IPS-18a (cell line): ENCODE measurements at regions not wholly inside any gene's neighbourhood (a gene's known extent, or its start where the extent isn't known, plus 50 kb on each side); places are given as distances from the start of the nearest gene placed in this dataset.

Source experiments
- H3K27ac ChIP-seq: one replicate; pipeline ENCODE4 v1.5.1; 2013; ENCODE audit warnings: low read length
- H3K27me3 ChIP-seq: one replicate; pipeline ENCODE4 v1.6.1; 2013; ENCODE audit warnings: mild to moderate bottlenecking, low read length; ENCODE audit not compliant: control insufficient read depth, insufficient read depth
- H3K36me3 ChIP-seq: one replicate; pipeline ENCODE4 v1.6.1; 2013; ENCODE audit warnings: low read depth, low read length; ENCODE audit not compliant: control insufficient read depth
- H3K4me1 ChIP-seq: one replicate; pipeline ENCODE4 v1.6.1; 2013; ENCODE audit warnings: low read depth, low read length; ENCODE audit not compliant: control insufficient read depth
- H3K4me3 ChIP-seq: one replicate; pipeline ENCODE4 v1.5.1; 2013; ENCODE audit warnings: low read length
- H3K9ac ChIP-seq: one replicate; pipeline ENCODE4 v1.6.1; 2013; ENCODE audit warnings: mild to moderate bottlenecking, low read length, moderate library complexity
- H3K9me3 ChIP-seq: one replicate; pipeline ENCODE4 v1.6.1; 2013; ENCODE audit warnings: low read depth, low read length; ENCODE audit not compliant: control insufficient read depth

GRCh38 chr7:41875513-41875912 lies 172.6 kb upstream of the INHBA start:
- H3K4me3 ChIP-seq, result no peak overlapping the region
- no peaks in the 10 kb centered on the region for H3K9me3 ChIP-seq
- H3K27me3 ChIP-seq, result no peaks in the 10 kb centered on the region
- H3K27ac ChIP-seq, result no peak overlapping the region
- H3K9ac ChIP-seq, result no peak overlapping the region
- no peaks in the 10 kb centered on the region for H3K36me3 ChIP-seq
- no peaks in the 10 kb centered on the region for H3K4me1 ChIP-seq

GRCh38 chr7:41874201-41874785 lies 171.4 kb upstream of the INHBA start:
- no peak overlapping the region for H3K4me3 ChIP-seq
- no peaks in the 10 kb centered on the region for H3K27me3 ChIP-seq
- H3K27ac ChIP-seq, result no peak overlapping the region
- no peaks in the 10 kb centered on the region for H3K4me1 ChIP-seq
- no peaks in the 10 kb centered on the region for H3K36me3 ChIP-seq
- H3K9me3 ChIP-seq, result no peaks in the 10 kb centered on the region
- H3K9ac ChIP-seq, result no peak overlapping the region

- Histone ChIP-seq H3K9ac (no peak overlapping the region), H3K9me3 (no peaks in the 10 kb centered on the region), H3K27ac (no peak overlapping the region), H3K4me3 (no peak overlapping the region), H3K27me3 (no peaks in the 10 kb centered on the region), H3K4me1 (no peaks in the 10 kb centered on the region), H3K36me3 (no peaks in the 10 kb centered on the region)
These were observed 170.9 kb upstream of the INHBA start for GRCh38 chr7:41873741-41874140.

GRCh38 chr7:41872966-41873365 lies 170.1 kb upstream of the INHBA start:
- Histone ChIP-seq H3K4me3 (no peak overlapping the region), H3K27me3 (no peaks in the 10 kb centered on the region), H3K9me3 (no peaks in the 10 kb centered on the region), H3K36me3 (no peaks in the 10 kb centered on the region), H3K27ac (no peak overlapping the region), H3K4me1 (no peaks in the 10 kb centered on the region), H3K9ac (no peak overlapping the region)

- H3K9me3 ChIP-seq, result peaks cover 2% of the 10 kb centered on the region
- H3K27ac ChIP-seq, result no peak overlapping the region
- H3K9ac ChIP-seq, result no peak overlapping the region
- no peaks in the 10 kb centered on the region for H3K4me1 ChIP-seq
- no peaks in the 10 kb centered on the region for H3K36me3 ChIP-seq
- no peaks in the 10 kb centered on the region for H3K27me3 ChIP-seq
- H3K4me3 ChIP-seq, result no peak overlapping the region
These were observed 167.7 kb upstream of the INHBA start for GRCh38 chr7:41870461-41871138.

GRCh38 chr7:41869997-41870396 lies 167.1 kb upstream of the INHBA start:
- Histone ChIP-seq H3K36me3 (no peaks in the 10 kb centered on the region), H3K9me3 (peaks cover 9% of the 10 kb centered on the region), H3K4me1 (no peaks in the 10 kb centered on the region), H3K4me3 (no peak overlapping the region), H3K9ac (no peak overlapping the region), H3K27me3 (no peaks in the 10 kb centered on the region), H3K27ac (no peak overlapping the region)

- Histone ChIP-seq H3K9me3 (peaks cover 11% of the 10 kb centered on the region), H3K4me3 (no peak overlapping the region), H3K27ac (no peak overlapping the region), H3K9ac (no peak overlapping the region), H3K27me3 (no peaks in the 10 kb centered on the region), H3K4me1 (no peaks in the 10 kb centered on the region), H3K36me3 (no peaks in the 10 kb centered on the region)
These were observed 166.7 kb upstream of the INHBA start for GRCh38 chr7:41869596-41869995.

GRCh38 chr7:41869091-41869490 lies 166.2 kb upstream of the INHBA start:
- Histone ChIP-seq H3K4me1 (no peaks in the 10 kb centered on the region), H3K27ac (no peak overlapping the region), H3K36me3 (no peaks in the 10 kb centered on the region), H3K9ac (no peak overlapping the region), H3K27me3 (no peaks in the 10 kb centered on the region), H3K9me3 (peaks cover 11% of the 10 kb centered on the region), H3K4me3 (no peak overlapping the region)

- H3K9ac ChIP-seq, result no peak overlapping the region
- H3K9me3 ChIP-seq, result peaks cover 14% of the 10 kb centered on the region
- no peak overlapping the region for H3K4me3 ChIP-seq
- H3K4me1 ChIP-seq, result no peaks in the 10 kb centered on the region
- no peaks in the 10 kb centered on the region for H3K36me3 ChIP-seq
- H3K27me3 ChIP-seq, result no peaks in the 10 kb centered on the region
- H3K27ac ChIP-seq, result no peak overlapping the region
These were observed 164.9 kb upstream of the INHBA start for GRCh38 chr7:41867639-41868280.

GRCh38 chr7:41862261-41862660 lies 159.4 kb upstream of the INHBA start:
- Histone ChIP-seq H3K9ac (no peak overlapping the region), H3K4me1 (no peaks in the 10 kb centered on the region), H3K27me3 (no peaks in the 10 kb centered on the region), H3K27ac (no peak overlapping the region), H3K36me3 (no peaks in the 10 kb centered on the region), H3K9me3 (peaks cover 14% of the 10 kb centered on the region), H3K4me3 (no peak overlapping the region)

GRCh38 chr7:41861642-41862041 lies 158.8 kb upstream of the INHBA start:
- no peak overlapping the region for H3K27ac ChIP-seq
- no peaks in the 10 kb centered on the region for H3K4me1 ChIP-seq
- H3K9me3 ChIP-seq, result peaks cover 14% of the 10 kb centered on the region
- H3K4me3 ChIP-seq, result no peak overlapping the region
- H3K9ac ChIP-seq, result no peak overlapping the region
- H3K27me3 ChIP-seq, result no peaks in the 10 kb centered on the region
- no peaks in the 10 kb centered on the region for H3K36me3 ChIP-seq

- Histone ChIP-seq H3K9me3 (no peaks in the 10 kb centered on the region), H3K4me1 (no peaks in the 10 kb centered on the region), H3K36me3 (no peaks in the 10 kb centered on the region), H3K27ac (no peak overlapping the region), H3K27me3 (no peaks in the 10 kb centered on the region), H3K4me3 (no peak overlapping the region), H3K9ac (no peak overlapping the region)
These were observed 155.3 kb upstream of the INHBA start for GRCh38 chr7:41858201-41858600.
